ENCODE measurements at regions not wholly inside any gene's neighbourhood (a gene's known extent, or its start where the extent isn't known, plus 50 kb on each side); places are given as distances from the start of the nearest gene placed in this dataset.

- H3K4me3 ChIP-seq = no peak overlapping the region
- no peak for DNase-seq
- H3K4me1 ChIP-seq = no peaks in the 10 kb centered on the region
- H3K36me3 ChIP-seq = no peaks in the 10 kb centered on the region
- no peak for TF ChIP-seq CTCF (IDR thresholded peaks at IDR 0.05; ENCODE audit: borderline replicate concordance)
- intact Hi-C loops (cut with micrococcal nuclease) = no loop called here
- H3K9me3 ChIP-seq (replicated peaks) = no peaks in the 10 kb centered on the region
- H3K27ac ChIP-seq (replicated peaks) = no peak overlapping the region
- no peaks in the 10 kb centered on the region for H3K27me3 ChIP-seq (ENCODE audit: low read depth)
These were observed 103.0 kb upstream of the PCGF5 start for GRCh38 chr10:91117505-91117904.

GRCh38 chr10:91120348-91120747 is 100.1 kb upstream of the PCGF5 start:
- DNase-seq = no peak
- intact Hi-C loops (cut with micrococcal nuclease) = no loop called here
- H3K36me3 ChIP-seq = no peaks in the 10 kb centered on the region
- no peaks in the 10 kb centered on the region for H3K9me3 ChIP-seq (replicated peaks)
- H3K4me1 ChIP-seq = no peaks in the 10 kb centered on the region
- TF ChIP-seq CTCF (IDR thresholded peaks at IDR 0.05; ENCODE audit: borderline replicate concordance) = no peak
- no peak overlapping the region for H3K27ac ChIP-seq (replicated peaks)
- no peaks in the 10 kb centered on the region for H3K27me3 ChIP-seq (ENCODE audit: low read depth)
- H3K4me3 ChIP-seq = no peak overlapping the region

GRCh38 chr10:91123261-91123660 is 97.2 kb upstream of the PCGF5 start:
- DNase-seq = no peak
- H3K4me1 ChIP-seq = no peaks in the 10 kb centered on the region
- H3K27ac ChIP-seq (replicated peaks) = no peak overlapping the region
- intact Hi-C loops (cut with micrococcal nuclease) = no loop called here
- no peaks in the 10 kb centered on the region for H3K27me3 ChIP-seq (ENCODE audit: low read depth)
- H3K36me3 ChIP-seq = no peaks in the 10 kb centered on the region
- no peaks in the 10 kb centered on the region for H3K9me3 ChIP-seq (replicated peaks)
- H3K4me3 ChIP-seq = no peak overlapping the region
- no peak for TF ChIP-seq CTCF (IDR thresholded peaks at IDR 0.05; ENCODE audit: borderline replicate concordance)

- no peaks in the 10 kb centered on the region for H3K9me3 ChIP-seq (replicated peaks)
- H3K27ac ChIP-seq (replicated peaks) = no peak overlapping the region
- H3K4me3 ChIP-seq = no peak overlapping the region
- TF ChIP-seq CTCF (IDR thresholded peaks at IDR 0.05; ENCODE audit: borderline replicate concordance) = no peak
- no peaks in the 10 kb centered on the region for H3K36me3 ChIP-seq
- no peak for DNase-seq
- intact Hi-C loops (cut with micrococcal nuclease) = no loop called here
- no peaks in the 10 kb centered on the region for H3K27me3 ChIP-seq (ENCODE audit: low read depth)
- H3K4me1 ChIP-seq = no peaks in the 10 kb centered on the region
These were observed 96.4 kb upstream of the PCGF5 start for GRCh38 chr10:91124016-91124415.

GRCh38 chr10:91126471-91126870 is 94.0 kb upstream of the PCGF5 start:
- TF ChIP-seq CTCF (IDR thresholded peaks at IDR 0.05; ENCODE audit: borderline replicate concordance) = no peak
- Histone ChIP-seq H3K4me1 (no peaks in the 10 kb centered on the region), H3K27me3 (ENCODE audit: low read depth) (no peaks in the 10 kb centered on the region), H3K27ac (replicated peaks) (no peak overlapping the region), H3K9me3 (replicated peaks) (no peaks in the 10 kb centered on the region), H3K36me3 (no peaks in the 10 kb centered on the region), H3K4me3 (no peak overlapping the region)
- DNase-seq = no peak
- intact Hi-C loops (cut with micrococcal nuclease) = no loop called here
